NCI-H82 (cell line): ENCODE measurements at regions not wholly inside any gene's neighbourhood (a gene's known extent, or its start where the extent isn't known, plus 50 kb on each side); places are given as distances from the start of the nearest gene placed in this dataset.
"Not testable (repeated sequence)": the region's sequence is repeated elsewhere in the genome, so short reads cannot be mapped to it uniquely, and the experiment has no call there.

Experiments used
- DNase-seq: peaks from one replicate; lab custom pipeline; 2025; lab: John Stamatoyannopoulos, UW

DNA sequence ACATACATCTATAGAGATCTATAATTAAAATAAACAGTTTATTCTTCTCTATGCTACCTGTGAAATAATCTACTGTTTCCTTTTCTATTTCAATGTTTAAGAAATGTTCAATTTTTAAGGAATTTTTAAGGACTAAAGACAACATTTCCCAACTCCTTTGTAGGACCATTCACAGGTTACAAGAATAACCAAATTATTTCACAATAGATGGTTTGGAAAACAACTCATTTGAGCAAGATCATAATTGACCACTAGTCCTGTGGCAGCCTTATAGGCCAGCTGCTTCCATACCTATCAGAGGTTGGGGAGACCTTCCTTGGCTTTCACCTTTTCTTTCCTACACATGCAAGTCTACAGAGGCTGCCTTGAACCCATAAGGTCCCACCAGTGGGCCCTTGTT, 193.7 kb downstream of the TTC39B start:
- DNase-seq = no peak

DNA sequence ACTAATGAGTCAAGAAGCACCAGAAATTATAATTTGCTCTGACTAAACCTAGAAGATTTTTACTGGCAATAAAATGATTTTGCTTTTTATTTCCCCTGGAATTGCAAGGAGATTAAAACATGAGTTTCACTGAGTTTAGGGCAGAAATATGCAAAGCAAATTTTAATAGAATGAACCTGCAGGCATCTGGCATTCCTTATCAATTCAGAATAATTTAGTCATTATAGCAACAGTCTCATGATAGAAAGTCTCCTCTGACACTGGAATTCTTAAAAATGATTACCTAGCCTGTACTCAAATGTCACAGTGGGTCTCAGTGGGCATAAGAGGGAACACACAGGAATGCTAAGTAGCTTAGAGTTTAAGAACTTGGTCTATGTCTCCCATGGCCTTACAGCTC, 195.9 kb downstream of the TTC39B start:
- DNase-seq = no peak

- peak; percentile 64 for DNase-seq
Observed at GRCh38 chr9:15104826-15105420, 194.7 kb upstream of the FREM1 start.

DNA sequence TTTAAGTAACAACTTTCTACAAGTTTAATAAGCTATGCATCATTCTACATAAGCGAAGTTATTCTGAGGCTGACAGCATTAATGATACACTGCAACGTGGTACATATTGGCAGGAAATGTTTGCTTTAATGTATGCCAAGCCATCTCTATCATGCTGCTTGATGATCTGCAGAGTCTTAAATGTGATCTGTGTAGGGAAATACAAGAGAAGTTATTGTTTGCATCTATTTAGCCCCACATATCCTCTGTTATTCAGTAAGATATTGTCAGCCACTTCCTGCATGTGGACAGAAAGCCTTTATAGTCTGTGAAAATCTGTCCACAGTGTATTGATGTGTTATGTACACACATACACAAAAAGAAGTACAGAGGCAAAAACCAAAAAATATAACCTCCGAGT, 193.1 kb upstream of the FREM1 start:
- no peak for DNase-seq

- no peak for DNase-seq
Observed at GRCh38 chr9:15101095-15101494, 190.9 kb upstream of the FREM1 start.

DNA sequence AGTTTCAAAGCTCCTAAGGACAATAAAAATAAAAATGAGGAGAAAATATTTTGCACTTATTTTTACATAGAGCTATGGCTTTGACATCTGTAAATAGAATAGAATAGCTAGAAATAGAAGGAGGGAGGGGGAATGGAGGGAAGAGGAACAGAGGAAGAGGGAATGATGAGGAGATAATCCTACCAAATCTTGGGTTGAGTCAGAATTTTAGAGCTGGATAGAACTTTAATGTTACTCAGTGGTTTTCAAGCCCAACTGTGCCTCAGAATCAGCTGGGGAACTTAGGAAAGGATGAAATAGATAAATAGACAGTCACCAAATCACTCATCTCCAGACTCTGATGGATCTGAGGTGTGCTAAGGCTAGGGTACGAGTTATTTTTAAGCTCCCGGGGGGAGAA, 190.3 kb upstream of the FREM1 start:
- DNase-seq = no peak

DNA sequence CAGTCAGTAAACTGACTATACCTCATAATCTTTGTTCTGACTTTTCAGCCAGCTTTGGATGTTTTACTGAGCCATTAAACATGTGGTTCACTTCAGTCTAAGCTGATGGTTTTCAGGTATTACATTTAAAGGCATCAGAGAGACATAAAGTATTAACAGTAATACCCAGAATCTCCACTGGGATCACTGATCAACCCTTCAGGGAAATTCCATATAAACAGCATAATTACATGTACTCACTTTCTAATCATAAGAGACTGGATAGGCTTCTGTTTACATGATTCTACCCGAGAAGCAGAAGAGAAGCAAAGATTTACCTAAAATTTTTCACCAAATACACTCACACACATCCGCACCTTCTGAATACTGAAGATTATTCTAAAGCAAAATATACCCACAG, 186.7 kb upstream of the FREM1 start:
- no peak for DNase-seq

GRCh38 chr9:15086778-15087324, 176.6 kb upstream of the FREM1 start:
- no peak for DNase-seq

GRCh38 chr9:15086156-15086763, 176.0 kb upstream of the FREM1 start:
- DNase-seq = no peak

DNA sequence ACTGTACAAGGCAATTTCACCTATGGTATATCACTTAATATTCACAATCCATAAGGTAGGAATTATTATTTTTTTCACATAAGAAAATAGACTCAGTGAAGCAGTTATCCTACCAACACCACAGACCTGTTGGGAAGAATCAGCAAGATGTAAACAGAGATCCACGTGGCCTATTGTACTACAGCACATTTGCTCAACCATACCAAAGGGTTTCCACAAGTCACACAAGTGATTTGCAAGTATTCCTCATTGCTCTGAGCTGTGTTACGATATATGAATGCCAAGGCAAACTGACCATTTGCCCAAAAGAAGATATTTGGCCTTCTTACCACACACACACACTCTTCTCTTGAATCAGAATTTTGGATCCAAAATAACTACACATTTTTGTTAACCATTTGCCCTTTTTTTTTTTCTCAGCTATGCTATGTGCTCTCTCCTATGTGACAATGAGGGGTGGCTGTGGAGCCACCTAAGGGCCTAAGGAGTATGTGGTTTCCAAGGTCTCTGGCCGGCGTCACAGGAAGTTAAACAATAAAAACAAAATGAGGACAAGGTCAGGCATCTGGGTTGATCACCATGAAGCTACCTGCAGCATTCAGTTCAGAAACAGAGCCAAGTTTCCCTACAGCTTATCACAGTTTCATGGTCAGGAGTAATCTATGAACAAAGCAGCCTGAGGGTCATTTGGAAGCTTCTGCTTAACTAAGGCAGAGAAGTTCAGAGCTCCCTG, 171.0 kb upstream of the FREM1 start:
- no peak for DNase-seq

- no peak for DNase-seq
Observed at GRCh38 chr9:15080401-15080800, 170.2 kb upstream of the FREM1 start.

- DNase-seq = no peak
Observed at GRCh38 chr9:15079989-15080388, 169.8 kb upstream of the FREM1 start.

DNA sequence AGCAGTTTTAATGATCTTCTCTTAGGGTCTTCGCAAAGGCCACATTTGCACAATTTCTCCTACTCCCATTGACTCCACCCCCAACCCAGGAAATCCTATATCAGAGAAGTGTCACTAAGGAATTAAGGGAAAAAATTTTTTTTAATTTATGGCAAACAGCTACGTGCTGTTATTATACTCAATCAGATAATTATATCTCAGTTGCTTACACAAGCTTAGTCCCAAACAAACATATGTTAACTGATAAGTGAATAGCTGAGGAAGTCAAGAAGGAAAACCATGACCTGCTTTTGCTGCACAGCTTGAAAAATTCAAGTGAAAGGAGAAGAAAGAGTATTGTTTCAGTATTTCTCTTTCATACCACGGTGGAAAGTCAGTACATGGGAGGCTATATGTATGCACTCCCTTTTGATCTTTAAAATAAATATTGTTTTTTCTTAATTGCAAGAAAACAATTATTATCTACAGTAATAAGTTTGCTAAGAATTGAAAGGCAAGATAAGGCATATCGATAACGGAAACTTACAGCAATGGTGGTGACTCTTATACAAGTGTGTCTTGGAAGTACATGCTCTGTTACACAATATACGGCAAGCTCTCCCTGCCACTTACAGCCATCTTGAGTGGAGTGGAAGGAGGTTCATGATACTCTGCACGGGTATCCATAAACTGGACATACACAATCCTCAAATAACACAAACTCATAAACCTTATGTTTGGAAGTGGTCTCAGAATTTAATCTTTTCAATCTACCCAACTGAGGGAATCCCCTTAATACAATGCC, 167.9 kb upstream of the FREM1 start:
- no peak for DNase-seq

DNA sequence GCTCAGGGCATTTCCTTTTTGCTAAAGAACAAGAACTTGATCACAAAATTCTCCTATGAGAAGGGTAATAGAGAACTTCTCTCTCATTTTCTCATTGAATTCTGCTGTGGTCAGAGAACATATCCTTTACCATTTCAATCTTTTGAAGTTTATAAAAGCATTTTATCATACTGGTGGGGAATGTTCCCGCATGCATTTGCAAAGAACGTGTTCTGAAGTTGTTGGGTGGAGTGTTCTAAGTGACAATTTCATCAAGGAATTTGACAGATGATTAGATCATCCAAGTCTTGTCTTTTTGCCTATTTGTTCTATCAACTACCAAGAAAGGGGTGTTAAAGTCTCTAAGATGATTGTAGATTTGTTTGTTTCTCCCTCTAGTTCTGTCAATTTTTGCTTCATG, 163.4 kb upstream of the FREM1 start:
- DNase-seq = no peak

DNA sequence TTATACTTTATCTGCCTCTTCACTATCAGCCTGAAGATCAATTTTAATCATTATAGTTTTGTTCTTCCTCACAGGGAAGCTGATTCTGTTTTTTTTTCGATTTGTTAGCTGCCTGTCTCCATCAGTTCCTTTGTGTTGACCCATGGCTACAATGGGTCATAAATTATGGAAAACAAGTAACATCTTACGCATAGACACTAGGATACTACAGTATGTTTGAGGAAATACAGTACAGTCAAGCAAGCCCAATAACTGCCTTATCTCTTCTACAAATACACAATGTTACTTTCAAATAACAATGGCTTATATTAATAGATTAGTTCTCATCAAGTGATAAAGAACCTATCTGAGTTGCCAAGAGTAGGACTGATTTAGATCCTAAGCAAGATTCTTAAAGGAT, 160.5 kb upstream of the FREM1 start:
- no peak for DNase-seq

DNA sequence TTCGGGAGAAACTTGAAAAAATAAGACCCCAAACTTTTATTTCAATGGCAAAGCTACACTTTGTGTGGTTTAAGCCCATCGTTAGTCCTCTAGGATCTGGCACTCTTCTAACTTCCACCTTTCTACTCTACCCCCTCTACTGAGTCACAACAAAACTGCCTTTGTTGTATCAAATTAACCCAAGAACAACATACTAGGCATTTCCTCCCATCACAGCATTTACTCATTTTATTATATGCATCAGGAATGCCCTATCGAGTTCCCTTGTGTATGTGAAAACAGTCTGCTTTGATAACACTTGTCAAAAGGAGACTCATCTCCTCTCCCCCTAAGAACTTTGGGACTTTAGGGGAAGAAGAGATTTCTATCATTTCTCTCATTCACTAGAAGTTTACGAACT, 158.9 kb upstream of the FREM1 start:
- DNase-seq = no peak

DNA sequence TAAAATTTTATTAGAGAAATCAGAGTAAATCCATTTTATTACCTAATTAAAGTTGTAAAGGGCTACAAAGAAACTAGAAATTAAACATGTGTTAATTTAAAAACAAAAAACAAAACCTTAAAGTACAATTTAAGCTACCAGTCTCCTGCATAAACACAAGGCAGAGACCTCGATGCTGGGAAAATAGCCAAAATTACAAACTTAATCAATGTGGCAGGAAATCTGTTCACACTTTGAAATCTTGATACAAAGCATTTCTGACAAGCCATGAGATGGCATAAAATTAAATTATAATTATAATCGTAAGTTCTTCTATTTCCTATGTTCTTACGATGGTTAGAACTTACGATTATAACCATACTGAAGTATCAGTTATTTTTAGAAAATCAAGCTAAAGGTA, 158.0 kb upstream of the FREM1 start:
- no peak for DNase-seq

DNA sequence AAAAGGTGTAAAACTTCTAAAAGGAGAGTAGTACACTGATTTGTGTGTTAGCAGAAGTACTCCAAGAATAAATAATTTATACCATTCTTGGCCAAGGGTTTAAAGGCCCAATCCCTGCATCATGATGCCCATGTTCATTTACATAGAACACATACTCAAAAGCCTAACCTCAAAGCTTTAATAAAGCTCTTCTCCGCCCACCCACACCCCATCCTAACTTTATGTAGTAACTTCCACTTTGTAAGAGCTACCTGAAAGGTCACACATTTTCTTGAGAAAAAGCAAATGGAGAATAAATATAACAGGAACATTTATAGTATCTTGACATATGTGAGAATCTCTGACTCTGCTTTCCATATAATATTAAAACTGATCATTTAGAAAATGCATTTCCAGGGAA, 148.8 kb upstream of the FREM1 start:
- no peak for DNase-seq

DNA sequence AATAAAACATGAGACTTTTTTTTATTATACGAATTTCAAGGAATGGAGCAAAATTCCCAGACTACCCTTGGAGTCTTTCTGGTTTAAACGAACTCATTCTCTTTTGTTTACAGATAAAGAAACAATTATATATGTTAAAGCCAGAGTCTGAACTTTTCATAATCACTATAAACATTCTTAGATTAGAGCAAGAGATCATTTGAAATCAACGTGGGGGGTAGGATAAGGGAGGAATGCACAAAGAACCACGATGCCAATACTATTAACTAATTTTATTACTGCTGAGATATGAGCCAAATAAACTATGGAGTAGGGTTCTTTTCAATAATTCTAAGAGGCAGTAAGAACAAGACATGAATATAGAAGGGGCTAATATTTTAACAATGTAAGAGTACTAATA, 148.0 kb upstream of the FREM1 start:
- no peak for DNase-seq

DNA sequence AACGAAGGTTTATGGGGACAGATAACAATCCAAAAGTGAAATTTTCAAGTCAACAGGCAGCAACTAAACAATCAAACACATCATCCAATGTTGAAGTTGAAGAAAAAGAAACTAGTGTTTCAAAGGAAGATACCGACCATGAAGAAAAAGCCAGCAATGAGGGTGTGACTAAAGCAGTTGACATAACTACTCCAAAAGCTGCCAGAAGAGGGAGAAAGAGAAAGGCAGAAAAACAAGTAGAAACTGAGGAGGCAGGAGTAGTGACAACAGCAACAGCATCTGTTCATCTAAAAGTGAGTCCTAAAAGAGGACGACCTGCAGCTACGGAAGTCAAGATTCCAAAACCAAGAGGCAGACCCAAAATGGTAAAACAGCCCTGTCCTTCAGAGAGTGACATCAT, 145.1 kb upstream of the FREM1 start:
- DNase-seq = not testable (repeated sequence)

GRCh38 chr9:15048772-15049171, 138.5 kb upstream of the FREM1 start:
- DNase-seq = no peak

GRCh38 chr9:15047028-15047551, 136.9 kb upstream of the FREM1 start:
- no peak for DNase-seq
